ENCODE measurements at regions not wholly inside any gene's neighbourhood (a gene's known extent, or its start where the extent isn't known, plus 50 kb on each side); places are given as distances from the start of the nearest gene placed in this dataset.

GRCh38 chr13:74969419-74969818 is 512.5 kb downstream of the TBC1D4 start:
- Histone ChIP-seq H3K79me2 (ENCODE audit: insufficient read depth, low read length) (no peaks in the 10 kb centered on the region), H3K27me3 (ENCODE audit: control insufficient read depth in 1 of 2, insufficient read depth in 2 of 2, low read length in 2 of 2) (no peaks in the 10 kb centered on the region), H3K9me3 (ENCODE audit: low read length) (no peaks in the 10 kb centered on the region), H3K9ac (ENCODE audit: insufficient read depth, low read depth, low read length) (no peak overlapping the region), H3K4me2 (ENCODE audit: low read depth, low read length) (no peak overlapping the region), H2AFZ (ENCODE audit: low read length) (no peak overlapping the region), H4K20me1 (ENCODE audit: insufficient read depth, low read length) (no peaks in the 10 kb centered on the region), H3K4me1 (ENCODE audit: insufficient read depth, low read length) (no peaks in the 10 kb centered on the region), H3K36me3 (replicated peaks in 1 of 2; ENCODE audit: control insufficient read depth in 1 of 2, insufficient read depth in 2 of 2, low read length in 2 of 2) (no peaks in the 10 kb centered on the region), H3K4me3 (replicated peaks in 1 of 3; ENCODE audit: insufficient read depth in 1 of 3, low read depth in 2 of 3, low read length in 3 of 3) (no peak overlapping the region), H3K27ac (ENCODE audit: extremely low read length, insufficient read depth, low read length) (no peak overlapping the region)
- 0% methylated on average over 1 of the region's 1 CpG for WGBS (ENCODE audit: low lambda C conversion rate)
- ChIA-PET POLR2A (no interaction called here), CTCF (ENCODE audit: low intra/inter-chr PET ratio, low total read pairs) (no interaction called here)
- no peak for FAIRE-seq
- in situ Hi-C loops (cut with HindIII; ENCODE audit: extremely low pct_ligation_motif_present, low pct_unique_long_range_greater_than_20kb): no loop called here
- BruUV-seq (replicated peaks): no TSS peak
- DNase-seq (ENCODE audit: low spot score): no peak
- TF ChIP-seq PTBP1 (IDR thresholded peaks at IDR 0.05; ENCODE audit: low read depth, low read length, poor library complexity, severe bottlenecking) (no peak), ZFP41 (CRISPR knock-in tag; IDR thresholded peaks at IDR 0.05; ENCODE audit: borderline replicate concordance) (no peak), ZNF564 (CRISPR knock-in tag; IDR thresholded peaks at IDR 0.05) (no peak), TSC22D2 (CRISPR knock-in tag; IDR thresholded peaks at IDR 0.05; ENCODE audit: borderline replicate concordance) (no peak), CSRNP2 (CRISPR knock-in tag; conservative IDR thresholded peaks at IDR 0.05; ENCODE audit: low read depth) (no peak), ZNF770 (CRISPR knock-in tag; IDR thresholded peaks at IDR 0.05) (no peak), HNF4A (CRISPR knock-in tag; IDR thresholded peaks at IDR 0.05) (no peak), ZNF709 (CRISPR knock-in tag; IDR thresholded peaks at IDR 0.05) (no peak), HNRNPUL1 (IDR thresholded peaks at IDR 0.05; ENCODE audit: low read depth, low read length) (no peak), ATAD3A (CRISPR knock-in tag; IDR thresholded peaks at IDR 0.05) (no peak), DNMT3B (CRISPR knock-in tag; conservative IDR thresholded peaks at IDR 0.05) (no peak), CREM (IDR thresholded peaks at IDR 0.05) (no peak), CREM (CRISPR knock-in tag; IDR thresholded peaks at IDR 0.05) (no peak), PBX2 (CRISPR knock-in tag; IDR thresholded peaks at IDR 0.05) (no peak), PREB (CRISPR knock-in tag; IDR thresholded peaks at IDR 0.05) (no peak)
- intact Hi-C loops (cut with micrococcal nuclease; ENCODE audit: unreplicated experiment): no loop called here
- no peak for ATAC-seq
